ENCODE measurements at regions not wholly inside any gene's neighbourhood (a gene's known extent, or its start where the extent isn't known, plus 50 kb on each side); places are given as distances from the start of the nearest gene placed in this dataset.

- Histone ChIP-seq H3K4me2 (no peak overlapping the region), H3K79me2 (ENCODE audit: low read depth) (no peaks in the 10 kb centered on the region), H3K36me3 (no peaks in the 10 kb centered on the region), H3K4me1 (no peaks in the 10 kb centered on the region), H4K20me1 (ENCODE audit: low read depth) (no peaks in the 10 kb centered on the region), H2AFZ (replicated peaks) (no peak overlapping the region), H3K27me3 (no peaks in the 10 kb centered on the region), H3K27ac (no peak overlapping the region), H3K9me3 (ENCODE audit: low read depth) (no peaks in the 10 kb centered on the region), H3K9ac (no peak overlapping the region), H3F3A (ENCODE audit: low read depth) (no peaks in the 10 kb centered on the region), H3K4me3 (no peak overlapping the region)
- Mint-ChIP-seq H3K4me1 (no peaks in the 10 kb centered on the region), H3K9me3 (peaks cover 6% of the 10 kb centered on the region), H3K27ac (no peak overlapping the region), H3K4me3 (no peak overlapping the region), H3K36me3 (no peaks in the 10 kb centered on the region), H3K27me3 (ENCODE audit: insufficient read depth, low read depth) (peaks cover 3% of the 10 kb centered on the region)
- no peak for DNase-seq (ENCODE audit: low spot score)
- TF ChIP-seq CTCF (IDR thresholded peaks at IDR 0.05) (no peak), EZH2 (IDR thresholded peaks at IDR 0.05) (no peak), EZH2phosphoT487 (IDR thresholded peaks at IDR 0.05) (no peak)
These were observed 366.9 kb downstream of the CMPK2 start for GRCh38 chr2:6498841-6499240.

GRCh38 chr2:6499691-6500090 is 366.0 kb downstream of the CMPK2 start:
- H3K4me3 ChIP-seq: no peak overlapping the region
- no peaks in the 10 kb centered on the region for H3F3A ChIP-seq (ENCODE audit: low read depth)
- H3K36me3 Mint-ChIP-seq: no peaks in the 10 kb centered on the region

GRCh38 chr2:6506361-6506794 is 359.3 kb downstream of the CMPK2 start:
- H3K27ac Mint-ChIP-seq: no peak overlapping the region

More at GRCh38 chr2:6499691-6500090, 366.0 kb downstream of the CMPK2 start:
- no peaks in the 10 kb centered on the region for H3K4me1 Mint-ChIP-seq
- no peak overlapping the region for H3K27ac Mint-ChIP-seq
- H3K27me3 ChIP-seq: no peaks in the 10 kb centered on the region
- peaks cover 3% of the 10 kb centered on the region for H3K27me3 Mint-ChIP-seq (ENCODE audit: insufficient read depth, low read depth)
- no peaks in the 10 kb centered on the region for H3K9me3 ChIP-seq (ENCODE audit: low read depth)
- H2AFZ ChIP-seq (replicated peaks): no peak overlapping the region
- H3K36me3 ChIP-seq: no peaks in the 10 kb centered on the region
- no peaks in the 10 kb centered on the region for H3K4me1 ChIP-seq
- no peaks in the 10 kb centered on the region for H3K79me2 ChIP-seq (ENCODE audit: low read depth)
- no peak overlapping the region for H3K9ac ChIP-seq
- H4K20me1 ChIP-seq (ENCODE audit: low read depth): no peaks in the 10 kb centered on the region
- H3K4me2 ChIP-seq: no peak overlapping the region
- TF ChIP-seq EZH2 (IDR thresholded peaks at IDR 0.05) (no peak), CTCF (IDR thresholded peaks at IDR 0.05) (no peak), EZH2phosphoT487 (IDR thresholded peaks at IDR 0.05) (no peak)
- H3K27ac ChIP-seq: no peak overlapping the region
- H3K9me3 Mint-ChIP-seq: no peaks in the 10 kb centered on the region
- no peak overlapping the region for H3K4me3 Mint-ChIP-seq
- DNase-seq (ENCODE audit: low spot score): no peak

More at GRCh38 chr2:6506361-6506794, 359.3 kb downstream of the CMPK2 start:
- no peak for TF ChIP-seq EZH2phosphoT487 (IDR thresholded peaks at IDR 0.05)
- no peak for TF ChIP-seq EZH2 (IDR thresholded peaks at IDR 0.05)
- no peak for TF ChIP-seq CTCF (IDR thresholded peaks at IDR 0.05)
- Histone ChIP-seq H3K36me3 (no peaks in the 10 kb centered on the region), H3K4me2 (no peak overlapping the region), H2AFZ (replicated peaks) (no peak overlapping the region), H3K79me2 (ENCODE audit: low read depth) (no peaks in the 10 kb centered on the region), H3K27me3 (no peaks in the 10 kb centered on the region), H4K20me1 (ENCODE audit: low read depth) (no peaks in the 10 kb centered on the region), H3K4me3 (no peak overlapping the region), H3K4me1 (no peaks in the 10 kb centered on the region), H3K9ac (no peak overlapping the region), H3K9me3 (ENCODE audit: low read depth) (no peaks in the 10 kb centered on the region), H3K27ac (no peak overlapping the region), H3F3A (ENCODE audit: low read depth) (no peaks in the 10 kb centered on the region)
- peaks cover 5% of the 10 kb centered on the region for H3K9me3 Mint-ChIP-seq
- H3K4me1 Mint-ChIP-seq: peaks cover 7% of the 10 kb centered on the region
- H3K4me3 Mint-ChIP-seq: no peak overlapping the region
- peaks cover 5% of the 10 kb centered on the region for H3K27me3 Mint-ChIP-seq (ENCODE audit: insufficient read depth, low read depth)
- no peaks in the 10 kb centered on the region for H3K36me3 Mint-ChIP-seq
- DNase-seq (ENCODE audit: low spot score): no peak

All from neural progenitor cell (in vitro differentiated cells).